IMR-90 (cell line): ENCODE measurements at regions not wholly inside any gene's neighbourhood (a gene's known extent, or its start where the extent isn't known, plus 50 kb on each side); places are given as distances from the start of the nearest gene placed in this dataset.

ENCODE experiments used
- ATAC-seq: fragments of 200-7000 bp; cut with Tn5 transposase; 2 replicates; pipeline ENCODE4 v1.9.1; 2020; ENCODE audit warnings: low read depth, mild to moderate bottlenecking, moderate library complexity
- BruUV-seq: library from RNA; stranded (reverse); fragments of 400-500 nt; replicated peaks from 2 replicates; lab custom pipeline; 2021; lab: Mats Ljungman, UMichigan
- CTCF ChIA-PET: fragments of 300-600 bp; formaldehyde crosslinking; extraction: SDS; loops from one replicate; lab custom pipeline; 2021; ENCODE audit warnings: antibody characterized with exemption; lab: Yijun Ruan, JAX
- POLR2A ChIA-PET: fragments of 300-600 bp; sonication (Branson Sonifier 250); formaldehyde crosslinking; loops from one replicate; lab custom pipeline; 2022; ENCODE audit warnings: antibody characterized with exemption; ENCODE audit not compliant: unreplicated experiment; lab: Charles Lee
- DNase-seq: peaks from one replicate; pipeline ENCODE4 v3.0.0; 2013
- H2AFZ ChIP-seq: replicated peaks from 2 replicates; pipeline ENCODE3; 2013; ENCODE audit warnings: low read length, mild to moderate bottlenecking; ENCODE audit not compliant: poor library complexity
- H2AK5ac ChIP-seq: 2 replicates; pipeline ENCODE4 v1.6.1; 2013; ENCODE audit warnings: low read depth, low read length, inconsistent platforms
- H2AK9ac ChIP-seq: replicated peaks from 2 replicates; pipeline ENCODE3; 2013; ENCODE audit warnings: mild to moderate bottlenecking, low read depth, low read length, moderate library complexity; ENCODE audit not compliant: poor library complexity
- H2BK120ac ChIP-seq: 2 replicates; pipeline ENCODE4 v1.6.1; 2013; ENCODE audit warnings: low read depth, low read length, inconsistent platforms
- H2BK15ac ChIP-seq: 3 replicates; pipeline ENCODE4 v1.6.1; 2013; ENCODE audit warnings: low read depth, low read length, inconsistent platforms
- H2BK20ac ChIP-seq: 2 replicates; pipeline ENCODE4 v1.6.1; 2013; ENCODE audit warnings: low read depth, mild to moderate bottlenecking, inconsistent platforms, low read length, moderate library complexity
- H2BK5ac ChIP-seq: 2 replicates; pipeline ENCODE4 v1.6.1; 2013; ENCODE audit warnings: mild to moderate bottlenecking, low read depth, low read length, inconsistent platforms; ENCODE audit not compliant: poor library complexity, severe bottlenecking
- H3K14ac ChIP-seq: replicated peaks from 2 replicates; pipeline ENCODE4 v1.6.1; 2013; ENCODE audit warnings: low read depth, low read length, inconsistent platforms
- H3K18ac ChIP-seq: 2 replicates; pipeline ENCODE4 v1.6.1; 2013; ENCODE audit warnings: low read depth, low read length, control low read depth
- H3K23ac ChIP-seq: 2 replicates; pipeline ENCODE4 v1.6.1; 2013; ENCODE audit warnings: low read depth, low read length, inconsistent platforms
- H3K27ac ChIP-seq: 2 replicates; pipeline ENCODE4 v1.5.1; 2013; ENCODE audit warnings: mild to moderate bottlenecking, control low read depth, low read length; ENCODE audit not compliant: insufficient read depth
- H3K27me3 ChIP-seq: 2 replicates; pipeline ENCODE4 v1.6.1; 2013; ENCODE audit warnings: low read length; ENCODE audit not compliant: control insufficient read depth, insufficient read depth
- H3K36me3 ChIP-seq: 2 replicates; pipeline ENCODE4 v1.6.1; 2013; ENCODE audit warnings: low read length, mixed read lengths; ENCODE audit not compliant: control insufficient read depth, insufficient read depth
- H3K4ac ChIP-seq: 2 replicates; pipeline ENCODE4 v1.6.1; 2013; ENCODE audit warnings: low read depth, low read length, inconsistent platforms
- H3K4me1 ChIP-seq: 2 replicates; pipeline ENCODE4 v1.6.1; 2013; ENCODE audit warnings: low read length, mixed read lengths; ENCODE audit not compliant: control insufficient read depth, insufficient read depth
- H3K4me2 ChIP-seq: 2 replicates; pipeline ENCODE4 v1.6.1; 2013; ENCODE audit warnings: low read depth, mild to moderate bottlenecking, control low read depth, low read length, moderate library complexity
- H3K4me3 ChIP-seq: 2 replicates; pipeline ENCODE4 v1.5.1; 2013; ENCODE audit warnings: low read depth, mild to moderate bottlenecking, control low read depth, low read length, moderate library complexity; ENCODE audit not compliant: insufficient read depth
- H3K56ac ChIP-seq: 2 replicates; pipeline ENCODE4 v1.6.1; 2013; ENCODE audit warnings: low read length, inconsistent platforms; ENCODE audit not compliant: insufficient read depth; ENCODE audit errors: extremely low read depth
- H3K79me1 ChIP-seq, 2 experiments: 2 replicates each; pipeline ENCODE4 v1.6.1; 2013; ENCODE audit warnings: low read length in 2 of 2, inconsistent platforms in 1 of 2, low read depth in 1 of 2
- H3K9ac ChIP-seq: 2 replicates; pipeline ENCODE4 v1.6.1; 2013; ENCODE audit warnings: low read depth, low read length, control low read depth
- H3K9me1 ChIP-seq: 2 replicates; pipeline ENCODE4 v1.6.1; 2013; ENCODE audit warnings: low read length, inconsistent platforms; ENCODE audit not compliant: insufficient read depth
- H3K9me3 ChIP-seq: 2 replicates; pipeline ENCODE4 v1.6.1; 2013; ENCODE audit warnings: low read length; ENCODE audit not compliant: control insufficient read depth, insufficient read depth
- H4K20me1 ChIP-seq: 2 replicates; pipeline ENCODE4 v1.6.1; 2013; ENCODE audit warnings: low read length, inconsistent platforms; ENCODE audit not compliant: insufficient read depth
- H4K5ac ChIP-seq: 2 replicates; pipeline ENCODE4 v1.6.1; 2013; ENCODE audit warnings: mild to moderate bottlenecking, low read depth, low read length, control low read depth
- H4K8ac ChIP-seq, 2 experiments: 2 replicates each; pipeline ENCODE4 v1.6.1; 2013; ENCODE audit warnings: low read depth in 2 of 2, low read length in 2 of 2, control low read depth in 1 of 2, inconsistent platforms in 1 of 2
- H4K91ac ChIP-seq: 2 replicates; pipeline ENCODE4 v1.6.1; 2013; ENCODE audit warnings: low read depth, low read length, inconsistent platforms; ENCODE audit not compliant: insufficient read depth
- CHD1 ChIP-seq: IDR thresholded peaks from 2 replicates; pipeline ENCODE4 v1.6.1; 2012; ENCODE audit warnings: low read depth, low read length, improper control_type of control experiment
- MXI1 ChIP-seq: IDR thresholded peaks from 2 replicates; pipeline ENCODE4 v1.6.1; 2012; ENCODE audit warnings: low read depth, mild to moderate bottlenecking, low read length, moderate library complexity, borderline replicate concordance
- WGBS, 2 experiments: methylation state at CpG; one replicate each; pipeline versions ENCODE4 v1.1.5 to v1.1.7; 2013; ENCODE audit warnings: missing lambda C conversion rate in 2 of 2; ENCODE audit not compliant: insufficient read length in 1 of 2; ENCODE audit errors: extremely low coverage in 2 of 2; 5-methylcytosine and 5-hydroxymethylcytosine counted together
- dilution Hi-C: fragments of 300-500 bp; cut with HindIII; formaldehyde crosslinking; loops from one replicate; pipeline ENCODE4 v1.14.3; 2018; ENCODE audit warnings: low sequenced_read_pairs; ENCODE audit not compliant: unreplicated experiment
- in situ Hi-C: fragments of 300-500 bp; cut with MboI; formaldehyde crosslinking; loops from 3 replicates; pipeline ENCODE4 v1.14.3; 2019; ENCODE audit warnings: low sequenced_read_pairs, inconsistent platforms, mixed read lengths
- intact Hi-C: fragments of 100-400 bp; cut with micrococcal nuclease; formaldehyde crosslinking; loops from 2 replicates; pipeline ENCODE4 v1.10.0; 2022

- Histone ChIP-seq H3K36me3 (no peaks in the 10 kb centered on the region), H4K8ac (no peak overlapping the region), H3K4me3 (no peak overlapping the region), H2BK120ac (no peak overlapping the region), H3K4me1 (no peaks in the 10 kb centered on the region), H3K9me1 (no peaks in the 10 kb centered on the region), H3K9me3 (peaks cover 13% of the 10 kb centered on the region), H3K4ac (no peak overlapping the region), H4K20me1 (no peaks in the 10 kb centered on the region), H3K27ac (no peak overlapping the region), H2BK20ac (no peak overlapping the region), H3K23ac (no peak overlapping the region), H4K91ac (no peak overlapping the region), H3K56ac (no peak overlapping the region), H2AK9ac (no peak overlapping the region), H3K18ac (no peak overlapping the region), H3K9ac (no peak overlapping the region), H3K14ac (no peak overlapping the region), H2AFZ (no peak overlapping the region), H2BK15ac (no peak overlapping the region), H2AK5ac (no peak overlapping the region), H3K27me3 (no peaks in the 10 kb centered on the region), H2BK5ac (no peak overlapping the region), H3K4me2 (no peak overlapping the region), H3K79me1 (no peaks in the 10 kb centered on the region), H4K5ac (no peak overlapping the region)
- intact Hi-C loops (no loop called here), dilution Hi-C loops (no loop called here), in situ Hi-C loops (no loop called here)
- no peak for TF ChIP-seq CHD1
- TF ChIP-seq MXI1 = no peak
- WGBS, 2 experiments = 77% methylated on average over 13 of the region's 13 CpGs; no CpG with 5 or more reads in 1 of the 2 experiments
- no peak for DNase-seq
- ChIA-PET POLR2A (no interaction called here), CTCF (no interaction called here)
- no TSS peak for BruUV-seq
- no peak for ATAC-seq
These were observed 221.4 kb upstream of the LRRN1 start for GRCh38 chr3:3577823-3578222.
